OCI-LY7 (cell line): ENCODE measurements at regions not wholly inside any gene's neighbourhood (a gene's known extent, or its start where the extent isn't known, plus 50 kb on each side); places are given as distances from the start of the nearest gene placed in this dataset.

ENCODE experiments used
- EZH2phosphoT487 ChIP-seq: fragments of 200-600 bp; sonication (generic); IDR thresholded peaks from 2 replicates; pipeline ENCODE4 v1.6.1; 2018; ENCODE audit warnings: low read depth, borderline replicate concordance, mild to moderate bottlenecking, mixed run types, antibody characterized with exemption, low read length, moderate library complexity, mixed read lengths
- TF ChIP-seq, protein P1 (sequence below): fragments of 200-600 bp; sonication (generic); conservative IDR thresholded peaks from 2 replicates; pipeline ENCODE4 v1.5.1; 2014; ENCODE audit warnings: mild to moderate bottlenecking, antibody characterized with exemption, low read length, moderate library complexity, mixed read lengths

DNA sequence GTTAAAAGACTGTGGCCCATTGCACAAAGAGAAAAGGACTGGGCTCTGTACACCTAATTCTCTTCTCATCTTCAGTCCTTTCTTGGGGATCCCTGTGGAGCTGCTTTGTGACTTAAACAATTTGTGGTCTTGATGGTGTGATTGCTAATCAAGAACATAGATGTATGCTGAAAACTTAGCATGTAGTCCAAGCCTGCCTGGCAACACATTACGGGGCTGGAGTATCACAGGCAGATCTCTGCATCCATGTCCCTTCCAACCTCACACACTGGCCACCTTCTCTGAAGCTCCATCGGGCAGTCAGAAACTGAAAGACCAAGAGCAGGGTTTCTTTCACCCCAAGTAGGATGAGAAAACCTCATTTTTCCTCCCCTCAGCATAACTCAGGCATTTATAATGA is 69.6 kb upstream of the ARGLU1 start:
- TF ChIP-seq, protein P1, sequence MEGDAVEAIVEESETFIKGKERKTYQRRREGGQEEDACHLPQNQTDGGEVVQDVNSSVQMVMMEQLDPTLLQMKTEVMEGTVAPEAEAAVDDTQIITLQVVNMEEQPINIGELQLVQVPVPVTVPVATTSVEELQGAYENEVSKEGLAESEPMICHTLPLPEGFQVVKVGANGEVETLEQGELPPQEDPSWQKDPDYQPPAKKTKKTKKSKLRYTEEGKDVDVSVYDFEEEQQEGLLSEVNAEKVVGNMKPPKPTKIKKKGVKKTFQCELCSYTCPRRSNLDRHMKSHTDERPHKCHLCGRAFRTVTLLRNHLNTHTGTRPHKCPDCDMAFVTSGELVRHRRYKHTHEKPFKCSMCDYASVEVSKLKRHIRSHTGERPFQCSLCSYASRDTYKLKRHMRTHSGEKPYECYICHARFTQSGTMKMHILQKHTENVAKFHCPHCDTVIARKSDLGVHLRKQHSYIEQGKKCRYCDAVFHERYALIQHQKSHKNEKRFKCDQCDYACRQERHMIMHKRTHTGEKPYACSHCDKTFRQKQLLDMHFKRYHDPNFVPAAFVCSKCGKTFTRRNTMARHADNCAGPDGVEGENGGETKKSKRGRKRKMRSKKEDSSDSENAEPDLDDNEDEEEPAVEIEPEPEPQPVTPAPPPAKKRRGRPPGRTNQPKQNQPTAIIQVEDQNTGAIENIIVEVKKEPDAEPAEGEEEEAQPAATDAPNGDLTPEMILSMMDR: no peak
- no peak for TF ChIP-seq EZH2phosphoT487
